22Rv1 (cell line): ENCODE measurements at regions not wholly inside any gene's neighbourhood (a gene's known extent, or its start where the extent isn't known, plus 50 kb on each side); places are given as distances from the start of the nearest gene placed in this dataset.

Experiments used
- CTCF ChIP-seq: fragments of 450-650 bp; IDR thresholded peaks from 2 replicates; pipeline ENCODE4 v1.5.1; 2017; ENCODE audit warnings: mild to moderate bottlenecking
- ZFX ChIP-seq: fragments of 450-650 bp; IDR thresholded peaks from 2 replicates; pipeline ENCODE4 v1.6.1; 2017; ENCODE audit warnings: antibody characterized with exemption, borderline replicate concordance

GRCh38 chr4:108391701-108392455 lies 223.1 kb upstream of the LEF1 start:
- TF ChIP-seq CTCF (no peak), ZFX (no peak)
